ENCODE measurements at regions not wholly inside any gene's neighbourhood (a gene's known extent, or its start where the extent isn't known, plus 50 kb on each side); places are given as distances from the start of the nearest gene placed in this dataset.
"Not testable (repeated sequence)": the region's sequence is repeated elsewhere in the genome, so short reads cannot be mapped to it uniquely, and the experiment has no call there.

GRCh38 chr12:90562671-90563070, 392.3 kb downstream of the CCER1 start:
- no peaks in the 10 kb centered on the region for H3K27me3 ChIP-seq (ENCODE audit: insufficient read depth, low read length)
- no peaks in the 10 kb centered on the region for H3K4me1 ChIP-seq (ENCODE audit: insufficient read depth, low read length)
- no peak overlapping the region for H3K4me3 ChIP-seq (ENCODE audit: low read length)
- no peaks in the 10 kb centered on the region for H3K9me3 ChIP-seq (ENCODE audit: low read depth, low read length)

GRCh38 chr12:90548595-90548994, 406.4 kb downstream of the CCER1 start:
- H3K4me1 ChIP-seq (ENCODE audit: insufficient read depth, low read length): no peaks in the 10 kb centered on the region
- H3K4me3 ChIP-seq (ENCODE audit: low read length): no peak overlapping the region
- no peaks in the 10 kb centered on the region for H3K27me3 ChIP-seq (ENCODE audit: insufficient read depth, low read length)
- H3K9me3 ChIP-seq (ENCODE audit: low read depth, low read length): no peaks in the 10 kb centered on the region

- no peaks in the 10 kb centered on the region for H3K27me3 ChIP-seq (ENCODE audit: insufficient read depth, low read length)
- no peaks in the 10 kb centered on the region for H3K4me1 ChIP-seq (ENCODE audit: insufficient read depth, low read length)
- no peak overlapping the region for H3K4me3 ChIP-seq (ENCODE audit: low read length)
- no peaks in the 10 kb centered on the region for H3K9me3 ChIP-seq (ENCODE audit: low read depth, low read length)
These were observed 408.5 kb downstream of the CCER1 start for GRCh38 chr12:90546511-90546910.

- no peak overlapping the region for H3K4me3 ChIP-seq (ENCODE audit: low read length)
- no peaks in the 10 kb centered on the region for H3K27me3 ChIP-seq (ENCODE audit: insufficient read depth, low read length)
These were observed 411.1 kb downstream of the CCER1 start for GRCh38 chr12:90543841-90544240.

GRCh38 chr12:90543374-90543773, 411.6 kb downstream of the CCER1 start:
- H3K9me3 ChIP-seq (ENCODE audit: low read depth, low read length): no peaks in the 10 kb centered on the region
- no peak overlapping the region for H3K4me3 ChIP-seq (ENCODE audit: low read length)
- no peaks in the 10 kb centered on the region for H3K27me3 ChIP-seq (ENCODE audit: insufficient read depth, low read length)
- no peaks in the 10 kb centered on the region for H3K4me1 ChIP-seq (ENCODE audit: insufficient read depth, low read length)

More at GRCh38 chr12:90543841-90544240, 411.1 kb downstream of the CCER1 start:
- Histone ChIP-seq H3K4me1 (ENCODE audit: insufficient read depth, low read length) (no peaks in the 10 kb centered on the region), H3K9me3 (ENCODE audit: low read depth, low read length) (no peaks in the 10 kb centered on the region)

GRCh38 chr12:90542852-90543251, 412.1 kb downstream of the CCER1 start:
- H3K9me3 ChIP-seq (ENCODE audit: low read depth, low read length); H3K4me1 ChIP-seq (ENCODE audit: insufficient read depth, low read length); H3K4me3 ChIP-seq (ENCODE audit: low read length); H3K27me3 ChIP-seq (ENCODE audit: insufficient read depth, low read length): not testable (repeated sequence)

- H3K9me3 ChIP-seq (ENCODE audit: low read depth, low read length); H3K27me3 ChIP-seq (ENCODE audit: insufficient read depth, low read length); H3K4me3 ChIP-seq (ENCODE audit: low read length); H3K4me1 ChIP-seq (ENCODE audit: insufficient read depth, low read length): not testable (repeated sequence)
These were observed 421.1 kb downstream of the CCER1 start for GRCh38 chr12:90533828-90534227.

GRCh38 chr12:90520002-90520734, 434.8 kb downstream of the CCER1 start:
- no peaks in the 10 kb centered on the region for H3K9me3 ChIP-seq (ENCODE audit: low read depth, low read length)
- no peaks in the 10 kb centered on the region for H3K27me3 ChIP-seq (ENCODE audit: insufficient read depth, low read length)
- no peaks in the 10 kb centered on the region for H3K4me1 ChIP-seq (ENCODE audit: insufficient read depth, low read length)
- H3K4me3 ChIP-seq (ENCODE audit: low read length): no peak overlapping the region

- H3K27me3 ChIP-seq (ENCODE audit: insufficient read depth, low read length): no peaks in the 10 kb centered on the region
- no peak overlapping the region for H3K4me3 ChIP-seq (ENCODE audit: low read length)
- no peaks in the 10 kb centered on the region for H3K9me3 ChIP-seq (ENCODE audit: low read depth, low read length)
- H3K4me1 ChIP-seq (ENCODE audit: insufficient read depth, low read length): no peaks in the 10 kb centered on the region
These were observed 435.7 kb downstream of the CCER1 start for GRCh38 chr12:90519285-90519684.

- H3K4me1 ChIP-seq (ENCODE audit: insufficient read depth, low read length): no peaks in the 10 kb centered on the region
- H3K9me3 ChIP-seq (ENCODE audit: low read depth, low read length): no peaks in the 10 kb centered on the region
- no peak overlapping the region for H3K4me3 ChIP-seq (ENCODE audit: low read length)
- no peaks in the 10 kb centered on the region for H3K27me3 ChIP-seq (ENCODE audit: insufficient read depth, low read length)
These were observed 439.5 kb downstream of the CCER1 start for GRCh38 chr12:90515199-90516175.

- Histone ChIP-seq H3K4me3 (ENCODE audit: low read length) (no peak overlapping the region), H3K9me3 (ENCODE audit: low read depth, low read length) (no peaks in the 10 kb centered on the region), H3K4me1 (ENCODE audit: insufficient read depth, low read length) (no peaks in the 10 kb centered on the region), H3K27me3 (ENCODE audit: insufficient read depth, low read length) (no peaks in the 10 kb centered on the region)
These were observed 440.7 kb downstream of the CCER1 start for GRCh38 chr12:90514325-90514724.

- Histone ChIP-seq H3K27me3 (ENCODE audit: insufficient read depth, low read length) (no peaks in the 10 kb centered on the region), H3K4me1 (ENCODE audit: insufficient read depth, low read length) (no peaks in the 10 kb centered on the region), H3K9me3 (ENCODE audit: low read depth, low read length) (no peaks in the 10 kb centered on the region), H3K4me3 (ENCODE audit: low read length) (no peak overlapping the region)
These were observed 442.5 kb downstream of the CCER1 start for GRCh38 chr12:90512518-90512917.

- no peaks in the 10 kb centered on the region for H3K4me1 ChIP-seq (ENCODE audit: insufficient read depth, low read length)
- no peaks in the 10 kb centered on the region for H3K9me3 ChIP-seq (ENCODE audit: low read depth, low read length)
- H3K4me3 ChIP-seq (ENCODE audit: low read length): no peak overlapping the region
- no peaks in the 10 kb centered on the region for H3K27me3 ChIP-seq (ENCODE audit: insufficient read depth, low read length)
These were observed 444.0 kb downstream of the CCER1 start for GRCh38 chr12:90510948-90511347.

GRCh38 chr12:90504806-90505205, 450.2 kb downstream of the CCER1 start:
- Histone ChIP-seq H3K9me3 (ENCODE audit: low read depth, low read length) (no peaks in the 10 kb centered on the region), H3K4me1 (ENCODE audit: insufficient read depth, low read length) (no peaks in the 10 kb centered on the region), H3K4me3 (ENCODE audit: low read length) (no peak overlapping the region), H3K27me3 (ENCODE audit: insufficient read depth, low read length) (no peaks in the 10 kb centered on the region)

- Histone ChIP-seq H3K9me3 (ENCODE audit: low read depth, low read length) (no peaks in the 10 kb centered on the region), H3K4me1 (ENCODE audit: insufficient read depth, low read length) (no peaks in the 10 kb centered on the region), H3K27me3 (ENCODE audit: insufficient read depth, low read length) (no peaks in the 10 kb centered on the region), H3K4me3 (ENCODE audit: low read length) (no peak overlapping the region)
These were observed 452.9 kb downstream of the CCER1 start for GRCh38 chr12:90502070-90502469.

All from mononuclear cell (primary cell).